ENCODE measurements at regions not wholly inside any gene's neighbourhood (a gene's known extent, or its start where the extent isn't known, plus 50 kb on each side); places are given as distances from the start of the nearest gene placed in this dataset.

DNA sequence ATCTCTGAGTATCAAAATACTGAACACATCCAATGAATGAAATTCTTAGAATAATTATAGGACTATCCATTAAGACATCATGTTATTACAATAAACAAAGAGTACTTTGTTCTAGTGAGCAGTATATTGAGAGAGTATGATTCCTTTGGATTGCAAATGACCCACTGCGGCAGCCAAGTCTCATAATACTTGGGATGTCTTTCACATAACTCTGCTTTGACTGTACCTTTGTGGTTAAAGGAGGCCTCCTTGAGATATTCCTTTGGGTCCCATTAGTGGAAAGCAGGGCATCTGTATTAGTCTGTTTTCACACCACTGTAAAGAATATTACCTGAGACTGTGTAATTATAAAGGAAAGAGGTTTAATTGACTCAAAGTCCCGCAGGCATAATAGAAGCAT, 593.8 kb downstream of the TRHDE start:
- intact Hi-C loops (cut with DNase I): no loop called here
- H3K27ac ChIP-seq: no peak overlapping the region
- DNase-seq (no peak), ATAC-seq (no peak)
- H3K27me3 ChIP-seq (ENCODE audit: insufficient read depth in 3 of 3, low read length in 2 of 3): no peaks in the 10 kb centered on the region
- no peaks in the 10 kb centered on the region for H3K4me1 ChIP-seq
- TF ChIP-seq, protein P1, sequence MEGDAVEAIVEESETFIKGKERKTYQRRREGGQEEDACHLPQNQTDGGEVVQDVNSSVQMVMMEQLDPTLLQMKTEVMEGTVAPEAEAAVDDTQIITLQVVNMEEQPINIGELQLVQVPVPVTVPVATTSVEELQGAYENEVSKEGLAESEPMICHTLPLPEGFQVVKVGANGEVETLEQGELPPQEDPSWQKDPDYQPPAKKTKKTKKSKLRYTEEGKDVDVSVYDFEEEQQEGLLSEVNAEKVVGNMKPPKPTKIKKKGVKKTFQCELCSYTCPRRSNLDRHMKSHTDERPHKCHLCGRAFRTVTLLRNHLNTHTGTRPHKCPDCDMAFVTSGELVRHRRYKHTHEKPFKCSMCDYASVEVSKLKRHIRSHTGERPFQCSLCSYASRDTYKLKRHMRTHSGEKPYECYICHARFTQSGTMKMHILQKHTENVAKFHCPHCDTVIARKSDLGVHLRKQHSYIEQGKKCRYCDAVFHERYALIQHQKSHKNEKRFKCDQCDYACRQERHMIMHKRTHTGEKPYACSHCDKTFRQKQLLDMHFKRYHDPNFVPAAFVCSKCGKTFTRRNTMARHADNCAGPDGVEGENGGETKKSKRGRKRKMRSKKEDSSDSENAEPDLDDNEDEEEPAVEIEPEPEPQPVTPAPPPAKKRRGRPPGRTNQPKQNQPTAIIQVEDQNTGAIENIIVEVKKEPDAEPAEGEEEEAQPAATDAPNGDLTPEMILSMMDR (IDR thresholded peaks at IDR 0.05): no peak
- no peak overlapping the region for H3K4me3 ChIP-seq
- H3K9me3 ChIP-seq: no peaks in the 10 kb centered on the region
- 83 to 87% (median 86%) methylated on average over 2 of the region's 2 CpGs for WGBS, 3 donors
- no peaks in the 10 kb centered on the region for H3K36me3 ChIP-seq (ENCODE audit: insufficient read depth in 1 of 2, low read depth in 1 of 2)

DNA sequence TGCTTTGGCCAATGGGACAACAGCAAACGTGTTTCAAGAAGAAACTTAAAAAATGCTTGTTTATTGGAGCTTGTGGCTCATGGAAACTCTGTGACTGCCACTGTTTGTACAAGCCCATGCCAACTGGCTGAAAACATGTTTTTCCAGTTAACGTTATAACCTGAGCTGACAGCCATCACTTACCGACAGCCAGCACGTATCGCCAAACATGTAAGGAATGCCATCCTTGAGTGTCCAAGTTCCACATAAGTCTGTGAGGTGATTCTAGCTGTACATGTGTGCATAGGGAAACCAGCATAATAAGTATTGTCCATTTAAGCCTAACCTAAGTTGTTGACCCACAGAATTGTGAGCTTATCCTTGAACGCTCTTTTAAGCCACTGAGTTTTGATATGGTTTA, 596.9 kb downstream of the TRHDE start:
- ATAC-seq: no peak
- H3K4me3 ChIP-seq: no peak overlapping the region
- TF ChIP-seq, protein P1 (IDR thresholded peaks at IDR 0.05): no peak
- WGBS, 3 donors: 59 to 66% (median 63%) methylated on average over 6 of the region's 6 CpGs
- H3K27me3 ChIP-seq (ENCODE audit: insufficient read depth in 3 of 3, low read length in 2 of 3): no peaks in the 10 kb centered on the region
- H3K9me3 ChIP-seq: no peaks in the 10 kb centered on the region
- no peak overlapping the region for H3K27ac ChIP-seq
- DNase-seq: no peak
- no peaks in the 10 kb centered on the region for H3K4me1 ChIP-seq
- no peaks in the 10 kb centered on the region for H3K36me3 ChIP-seq (ENCODE audit: insufficient read depth in 1 of 2, low read depth in 1 of 2)
- intact Hi-C loops (cut with DNase I): no loop called here

DNA sequence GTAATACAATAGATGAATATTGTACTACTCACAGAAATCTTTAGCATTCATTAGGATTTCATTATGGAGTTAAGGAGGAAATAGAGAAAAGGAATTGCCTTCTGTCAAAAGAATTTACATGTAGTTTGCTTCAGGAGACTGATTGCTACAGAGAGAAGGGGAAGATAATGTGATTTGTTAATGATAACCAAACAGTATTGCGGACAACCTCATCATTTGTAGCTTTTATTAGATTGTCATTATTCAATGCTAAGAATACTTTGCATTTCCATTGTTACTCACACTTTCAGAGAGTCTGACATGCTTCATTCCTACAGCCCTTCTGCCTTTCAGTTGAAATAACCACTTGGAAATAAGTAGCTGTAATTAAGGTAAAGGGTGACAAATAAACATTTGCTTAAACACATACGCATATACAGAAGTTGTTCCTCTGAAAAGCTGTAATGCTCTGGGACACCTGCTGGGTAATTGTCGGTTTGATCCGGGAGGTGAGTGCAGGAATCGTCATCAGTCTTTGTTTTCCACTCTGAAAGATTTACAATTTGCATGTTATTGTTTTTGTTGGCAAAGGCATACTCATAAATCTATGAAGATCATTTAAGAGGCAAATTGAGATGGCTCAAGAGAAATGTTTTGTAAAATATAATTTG, 600.2 kb downstream of the TRHDE start:
- Histone ChIP-seq H3K36me3 (ENCODE audit: insufficient read depth in 1 of 2, low read depth in 1 of 2) (no peaks in the 10 kb centered on the region), H3K27ac (no peak overlapping the region), H3K4me1 (no peaks in the 10 kb centered on the region), H3K27me3 (ENCODE audit: insufficient read depth in 3 of 3, low read length in 2 of 3) (no peaks in the 10 kb centered on the region), H3K4me3 (no peak overlapping the region), H3K9me3 (peaks cover 12% of the 10 kb centered on the region)
- ATAC-seq (no peak), DNase-seq (no peak)
- intact Hi-C loops (cut with DNase I): no loop called here
- TF ChIP-seq, protein P1 (IDR thresholded peaks at IDR 0.05): no peak
- WGBS, 3 donors: 43 to 45% (median 44%) methylated on average over 5 of the region's 5 CpGs

DNA sequence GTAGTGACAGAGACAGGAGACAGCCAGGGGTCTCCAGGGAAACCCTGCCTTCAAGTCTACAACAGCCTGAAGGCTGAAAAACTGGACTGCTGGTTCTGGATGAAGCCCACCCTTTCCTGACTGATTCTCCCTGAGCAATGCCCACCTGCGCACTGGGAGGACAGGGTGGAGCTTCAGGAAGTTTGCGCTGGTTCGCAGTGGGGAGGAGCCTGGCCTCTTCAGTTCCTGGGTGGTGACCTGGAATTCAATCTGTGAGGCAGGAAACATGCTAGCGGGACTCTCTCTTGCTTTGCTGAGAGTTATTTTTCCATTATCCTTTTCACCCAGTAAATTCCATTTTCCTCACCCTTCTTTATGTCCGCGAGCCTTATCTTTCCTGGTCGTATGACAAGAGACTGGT, 600.8 kb downstream of the TRHDE start:
- H3K27me3 ChIP-seq (ENCODE audit: insufficient read depth in 3 of 3, low read length in 2 of 3): no peaks in the 10 kb centered on the region
- H3K4me1 ChIP-seq: no peaks in the 10 kb centered on the region
- DNase-seq: no peak
- H3K9me3 ChIP-seq: peaks cover 12% of the 10 kb centered on the region
- ATAC-seq: no peak
- intact Hi-C loops (cut with DNase I): no loop called here
- no peak overlapping the region for H3K27ac ChIP-seq
- 77 to 81% (median 79%) methylated on average over 7 of the region's 7 CpGs for WGBS, 3 donors
- no peaks in the 10 kb centered on the region for H3K36me3 ChIP-seq (ENCODE audit: insufficient read depth in 1 of 2, low read depth in 1 of 2)
- TF ChIP-seq, protein P1 (IDR thresholded peaks at IDR 0.05): no peak
- H3K4me3 ChIP-seq: no peak overlapping the region

DNA sequence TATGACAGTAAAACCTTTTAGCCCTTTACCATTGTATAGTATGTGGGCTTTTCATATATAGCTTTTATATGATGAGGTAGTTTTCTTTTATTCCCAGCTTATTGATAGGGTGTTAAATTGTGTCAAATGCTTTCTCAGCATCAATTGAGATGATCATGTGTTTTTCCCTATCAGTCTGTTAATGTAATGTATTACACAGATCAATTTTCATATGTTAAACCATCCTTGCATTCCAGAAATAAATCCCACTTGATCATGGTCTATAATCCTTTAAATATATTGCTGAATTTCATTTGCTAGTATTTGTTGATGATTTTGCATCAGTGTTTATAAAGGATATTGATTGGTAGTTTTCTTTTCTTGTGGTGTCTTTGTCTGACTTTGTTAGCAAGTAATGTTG, 603.9 kb downstream of the TRHDE start:
- Histone ChIP-seq H3K4me1 (no peaks in the 10 kb centered on the region), H3K36me3 (ENCODE audit: insufficient read depth in 1 of 2, low read depth in 1 of 2) (no peaks in the 10 kb centered on the region), H3K9me3 (peaks cover 12% of the 10 kb centered on the region), H3K27ac (no peak overlapping the region), H3K4me3 (no peak overlapping the region), H3K27me3 (ENCODE audit: insufficient read depth in 3 of 3, low read length in 2 of 3) (no peaks in the 10 kb centered on the region)
- DNase-seq (no peak), ATAC-seq (no peak)
- intact Hi-C loops (cut with DNase I): no loop called here
- TF ChIP-seq, protein P1 (IDR thresholded peaks at IDR 0.05): no peak

Data from psoas muscle (tissue), 7 donors.